IMR-90 (cell line): ENCODE measurements at regions not wholly inside any gene's neighbourhood (a gene's known extent, or its start where the extent isn't known, plus 50 kb on each side); places are given as distances from the start of the nearest gene placed in this dataset.
"Not testable (repeated sequence)": the region's sequence is repeated elsewhere in the genome, so short reads cannot be mapped to it uniquely, and the experiment has no call there.

ENCODE experiments used
- ATAC-seq: fragments of 200-7000 bp; cut with Tn5 transposase; 2 replicates; pipeline ENCODE4 v1.9.1; 2020; ENCODE audit warnings: low read depth, mild to moderate bottlenecking, moderate library complexity
- BruUV-seq: library from RNA; stranded (reverse); fragments of 400-500 nt; replicated peaks from 2 replicates; lab custom pipeline; 2021; lab: Mats Ljungman, UMichigan
- CTCF ChIA-PET: fragments of 300-600 bp; formaldehyde crosslinking; extraction: SDS; loops from one replicate; lab custom pipeline; 2021; ENCODE audit warnings: antibody characterized with exemption; lab: Yijun Ruan, JAX
- POLR2A ChIA-PET: fragments of 300-600 bp; sonication (Branson Sonifier 250); formaldehyde crosslinking; loops from one replicate; lab custom pipeline; 2022; ENCODE audit warnings: antibody characterized with exemption; ENCODE audit not compliant: unreplicated experiment; lab: Charles Lee
- DNase-seq: peaks from one replicate; pipeline ENCODE4 v3.0.0; 2013
- H2AFZ ChIP-seq: replicated peaks from 2 replicates; pipeline ENCODE3; 2013; ENCODE audit warnings: low read length, mild to moderate bottlenecking; ENCODE audit not compliant: poor library complexity
- H2AK5ac ChIP-seq: 2 replicates; pipeline ENCODE4 v1.6.1; 2013; ENCODE audit warnings: low read depth, low read length, inconsistent platforms
- H2AK9ac ChIP-seq: replicated peaks from 2 replicates; pipeline ENCODE3; 2013; ENCODE audit warnings: mild to moderate bottlenecking, low read depth, low read length, moderate library complexity; ENCODE audit not compliant: poor library complexity
- H2BK120ac ChIP-seq: 2 replicates; pipeline ENCODE4 v1.6.1; 2013; ENCODE audit warnings: low read depth, low read length, inconsistent platforms
- H2BK15ac ChIP-seq: 3 replicates; pipeline ENCODE4 v1.6.1; 2013; ENCODE audit warnings: low read depth, low read length, inconsistent platforms
- H2BK20ac ChIP-seq: 2 replicates; pipeline ENCODE4 v1.6.1; 2013; ENCODE audit warnings: low read depth, mild to moderate bottlenecking, inconsistent platforms, low read length, moderate library complexity
- H2BK5ac ChIP-seq: 2 replicates; pipeline ENCODE4 v1.6.1; 2013; ENCODE audit warnings: mild to moderate bottlenecking, low read depth, low read length, inconsistent platforms; ENCODE audit not compliant: poor library complexity, severe bottlenecking
- H3K14ac ChIP-seq: replicated peaks from 2 replicates; pipeline ENCODE4 v1.6.1; 2013; ENCODE audit warnings: low read depth, low read length, inconsistent platforms
- H3K18ac ChIP-seq: 2 replicates; pipeline ENCODE4 v1.6.1; 2013; ENCODE audit warnings: low read depth, low read length, control low read depth
- H3K23ac ChIP-seq: 2 replicates; pipeline ENCODE4 v1.6.1; 2013; ENCODE audit warnings: low read depth, low read length, inconsistent platforms
- H3K27ac ChIP-seq: 2 replicates; pipeline ENCODE4 v1.5.1; 2013; ENCODE audit warnings: mild to moderate bottlenecking, control low read depth, low read length; ENCODE audit not compliant: insufficient read depth
- H3K27me3 ChIP-seq: 2 replicates; pipeline ENCODE4 v1.6.1; 2013; ENCODE audit warnings: low read length; ENCODE audit not compliant: control insufficient read depth, insufficient read depth
- H3K36me3 ChIP-seq: 2 replicates; pipeline ENCODE4 v1.6.1; 2013; ENCODE audit warnings: low read length, mixed read lengths; ENCODE audit not compliant: control insufficient read depth, insufficient read depth
- H3K4ac ChIP-seq: 2 replicates; pipeline ENCODE4 v1.6.1; 2013; ENCODE audit warnings: low read depth, low read length, inconsistent platforms
- H3K4me1 ChIP-seq: 2 replicates; pipeline ENCODE4 v1.6.1; 2013; ENCODE audit warnings: low read length, mixed read lengths; ENCODE audit not compliant: control insufficient read depth, insufficient read depth
- H3K4me2 ChIP-seq: 2 replicates; pipeline ENCODE4 v1.6.1; 2013; ENCODE audit warnings: low read depth, mild to moderate bottlenecking, control low read depth, low read length, moderate library complexity
- H3K4me3 ChIP-seq: 2 replicates; pipeline ENCODE4 v1.5.1; 2013; ENCODE audit warnings: low read depth, mild to moderate bottlenecking, control low read depth, low read length, moderate library complexity; ENCODE audit not compliant: insufficient read depth
- H3K56ac ChIP-seq: 2 replicates; pipeline ENCODE4 v1.6.1; 2013; ENCODE audit warnings: low read length, inconsistent platforms; ENCODE audit not compliant: insufficient read depth; ENCODE audit errors: extremely low read depth
- H3K79me1 ChIP-seq, 2 experiments: 2 replicates each; pipeline ENCODE4 v1.6.1; 2013; ENCODE audit warnings: low read length in 2 of 2, inconsistent platforms in 1 of 2, low read depth in 1 of 2
- H3K9ac ChIP-seq: 2 replicates; pipeline ENCODE4 v1.6.1; 2013; ENCODE audit warnings: low read depth, low read length, control low read depth
- H3K9me1 ChIP-seq: 2 replicates; pipeline ENCODE4 v1.6.1; 2013; ENCODE audit warnings: low read length, inconsistent platforms; ENCODE audit not compliant: insufficient read depth
- H3K9me3 ChIP-seq: 2 replicates; pipeline ENCODE4 v1.6.1; 2013; ENCODE audit warnings: low read length; ENCODE audit not compliant: control insufficient read depth, insufficient read depth
- H4K20me1 ChIP-seq: 2 replicates; pipeline ENCODE4 v1.6.1; 2013; ENCODE audit warnings: low read length, inconsistent platforms; ENCODE audit not compliant: insufficient read depth
- H4K5ac ChIP-seq: 2 replicates; pipeline ENCODE4 v1.6.1; 2013; ENCODE audit warnings: mild to moderate bottlenecking, low read depth, low read length, control low read depth
- H4K8ac ChIP-seq, 2 experiments: 2 replicates each; pipeline ENCODE4 v1.6.1; 2013; ENCODE audit warnings: low read depth in 2 of 2, low read length in 2 of 2, control low read depth in 1 of 2, inconsistent platforms in 1 of 2
- H4K91ac ChIP-seq: 2 replicates; pipeline ENCODE4 v1.6.1; 2013; ENCODE audit warnings: low read depth, low read length, inconsistent platforms; ENCODE audit not compliant: insufficient read depth
- WGBS, 2 experiments: methylation state at CpG; one replicate each; pipeline versions ENCODE4 v1.1.5 to v1.1.7; 2013; ENCODE audit warnings: missing lambda C conversion rate in 2 of 2; ENCODE audit not compliant: insufficient read length in 1 of 2; ENCODE audit errors: extremely low coverage in 2 of 2; 5-methylcytosine and 5-hydroxymethylcytosine counted together
- dilution Hi-C: fragments of 300-500 bp; cut with HindIII; formaldehyde crosslinking; loops from one replicate; pipeline ENCODE4 v1.14.3; 2018; ENCODE audit warnings: low sequenced_read_pairs; ENCODE audit not compliant: unreplicated experiment
- in situ Hi-C: fragments of 300-500 bp; cut with MboI; formaldehyde crosslinking; loops from 3 replicates; pipeline ENCODE4 v1.14.3; 2019; ENCODE audit warnings: low sequenced_read_pairs, inconsistent platforms, mixed read lengths
- intact Hi-C: fragments of 100-400 bp; cut with micrococcal nuclease; formaldehyde crosslinking; loops from 2 replicates; pipeline ENCODE4 v1.10.0; 2022

GRCh38 chr4:160125576-160126287, 1022.9 kb downstream of the RAPGEF2 start:
- BruUV-seq, H4K91ac ChIP-seq, H3K56ac ChIP-seq, in situ Hi-C loops, H2AK9ac ChIP-seq, H3K4ac ChIP-seq, H2BK20ac ChIP-seq, H3K4me3 ChIP-seq, H3K27ac ChIP-seq, POLR2A ChIA-PET, H3K9me3 ChIP-seq, CTCF ChIA-PET, H3K23ac ChIP-seq, H2AK5ac ChIP-seq, DNase-seq, H2BK5ac ChIP-seq, H4K8ac ChIP-seq, H3K14ac ChIP-seq, H2BK15ac ChIP-seq, H3K4me2 ChIP-seq, H2AFZ ChIP-seq, ATAC-seq, H3K27me3 ChIP-seq, H3K36me3 ChIP-seq, H4K20me1 ChIP-seq, H3K18ac ChIP-seq, H3K9ac ChIP-seq, H4K5ac ChIP-seq, H3K79me1 ChIP-seq, H2BK120ac ChIP-seq, H3K4me1 ChIP-seq, H3K9me1 ChIP-seq, intact Hi-C loops, dilution Hi-C loops: not testable (repeated sequence)
- 76% methylated on average over 4 of the region's 24 CpGs; no CpG with 5 or more reads in 1 of the 2 experiments for WGBS, 2 experiments
